Natural killer cell (primary cell): ENCODE measurements at regions not wholly inside any gene's neighbourhood (a gene's known extent, or its start where the extent isn't known, plus 50 kb on each side); places are given as distances from the start of the nearest gene placed in this dataset.

Experiments
- ATAC-seq, 3 donors: fragments of 150-1000 bp in 2 of 3; fragments of 200-7000 bp in 1 of 3; cut with Tn5 transposase; 1 replicate in 1 of 3; 2 replicates in 2 of 3; pipeline ENCODE4 v1.10.0; 2021; ENCODE audit warnings: mild to moderate bottlenecking in 2 of 3, moderate library complexity in 2 of 3
- DNase-seq, 2 donors: peaks; one replicate each; pipeline versions ENCODE4 v3.0.0 to v3.0.0-alpha.2; 2013 to 2021; ENCODE audit warnings: mixed read lengths in 1 of 2
- H3K27ac ChIP-seq: one replicate; pipeline ENCODE4 v1.5.1; 2013; ENCODE audit warnings: mild to moderate bottlenecking, low read length
- H3K27me3 ChIP-seq: one replicate; pipeline ENCODE4 v1.6.1; 2013; ENCODE audit warnings: low read length; ENCODE audit not compliant: control insufficient read depth, insufficient read depth
- H3K36me3 ChIP-seq: one replicate; pipeline ENCODE4 v1.6.1; 2013; ENCODE audit warnings: low read length; ENCODE audit not compliant: control insufficient read depth, insufficient read depth
- H3K4me1 ChIP-seq: one replicate; pipeline ENCODE4 v1.6.1; 2013; ENCODE audit warnings: low read length; ENCODE audit not compliant: control insufficient read depth, insufficient read depth
- H3K4me3 ChIP-seq: one replicate; pipeline ENCODE4 v1.5.1; 2013; ENCODE audit warnings: low read length
- H3K9me3 ChIP-seq: one replicate; pipeline ENCODE4 v1.6.1; 2013; ENCODE audit warnings: low read length; ENCODE audit not compliant: control insufficient read depth, insufficient read depth
- H3K27ac Mint-ChIP-seq, 2 donors: one replicate each; pipeline ENCODE4 v1.8.0; 2022; ENCODE audit warnings: mild to moderate bottlenecking in 2 of 2, mixed read lengths in 2 of 2, moderate library complexity in 1 of 2
- H3K27me3 Mint-ChIP-seq, 2 donors: one replicate each; pipeline ENCODE4 v1.8.0; 2022; ENCODE audit warnings: low read depth in 2 of 2, mixed read lengths in 2 of 2
- H3K36me3 Mint-ChIP-seq: one replicate; pipeline ENCODE4 v1.8.0; 2022; ENCODE audit warnings: mixed read lengths
- H3K4me1 Mint-ChIP-seq, 2 donors: one replicate each; pipeline ENCODE4 v1.8.0; 2022; ENCODE audit warnings: mixed read lengths in 2 of 2
- H3K4me3 Mint-ChIP-seq: one replicate; pipeline ENCODE4 v1.8.0; 2022; ENCODE audit warnings: mild to moderate bottlenecking, moderate library complexity, mixed read lengths
- H3K9me3 Mint-ChIP-seq, 2 donors: one replicate each; pipeline ENCODE4 v1.8.0; 2022; ENCODE audit warnings: mixed read lengths in 2 of 2
- CTCF ChIP-seq: fragments of 200-600 bp; IDR thresholded peaks from one replicate; pipeline ENCODE4 v1.8.0; 2022; ENCODE audit warnings: antibody characterized with exemption
- WGBS: methylation state at CpG from one replicate; pipeline ENCODE4 v1.1.7; 2013; ENCODE audit warnings: missing lambda C conversion rate; ENCODE audit not compliant: insufficient coverage; 5-methylcytosine and 5-hydroxymethylcytosine counted together
- intact Hi-C: fragments of 100-400 bp; cut with micrococcal nuclease; formaldehyde crosslinking; loops from one replicate; pipeline ENCODE4 v1.14.2; 2022

- no peaks in the 10 kb centered on the region for H3K9me3 ChIP-seq
- H3K36me3 Mint-ChIP-seq = no peaks in the 10 kb centered on the region
- ATAC-seq (no peak), DNase-seq (no peak)
- no peak overlapping the region for H3K4me3 Mint-ChIP-seq
- no peaks in the 10 kb centered on the region for H3K27me3 ChIP-seq
- no peak overlapping the region for H3K27ac Mint-ChIP-seq
- no peaks in the 10 kb centered on the region for H3K4me1 ChIP-seq
- H3K36me3 ChIP-seq = no peaks in the 10 kb centered on the region
- no peaks in the 10 kb centered on the region for H3K4me1 Mint-ChIP-seq
- WGBS = 89% methylated on average over 4 of the region's 5 CpGs
- H3K4me3 ChIP-seq = no peak overlapping the region
- no peak overlapping the region for H3K27ac ChIP-seq
- no peak for TF ChIP-seq CTCF
- intact Hi-C loops = no loop called here
- no peaks in the 10 kb centered on the region for H3K27me3 Mint-ChIP-seq
- H3K9me3 Mint-ChIP-seq = no peaks in the 10 kb centered on the region
Measured at GRCh38 chrX:11941571-11941970, 183.5 kb downstream of the MSL3 start.

- Mint-ChIP-seq H3K36me3 (no peaks in the 10 kb centered on the region), H3K27ac (no peak overlapping the region), H3K27me3 (no peaks in the 10 kb centered on the region), H3K4me3 (no peak overlapping the region), H3K4me1 (no peaks in the 10 kb centered on the region), H3K9me3 (no peaks in the 10 kb centered on the region)
- Histone ChIP-seq H3K27ac (no peak overlapping the region), H3K9me3 (no peaks in the 10 kb centered on the region), H3K36me3 (no peaks in the 10 kb centered on the region), H3K4me3 (no peak overlapping the region), H3K4me1 (no peaks in the 10 kb centered on the region), H3K27me3 (no peaks in the 10 kb centered on the region)
- intact Hi-C loops = no loop called here
- no peak for TF ChIP-seq CTCF
- ATAC-seq = no peak
- 24% methylated on average over 5 of the region's 5 CpGs for WGBS
- no peak for DNase-seq
Measured at GRCh38 chrX:11944501-11944900, 186.5 kb downstream of the MSL3 start.

- Histone ChIP-seq H3K9me3 (no peaks in the 10 kb centered on the region), H3K4me3 (no peak overlapping the region), H3K27ac (no peak overlapping the region), H3K36me3 (no peaks in the 10 kb centered on the region), H3K27me3 (no peaks in the 10 kb centered on the region), H3K4me1 (no peaks in the 10 kb centered on the region)
- H3K36me3 Mint-ChIP-seq = no peaks in the 10 kb centered on the region
- no peak for TF ChIP-seq CTCF
- H3K4me3 Mint-ChIP-seq = no peak overlapping the region
- 100% methylated on average over 1 of the region's 1 CpG for WGBS
- no peak for ATAC-seq
- no peaks in the 10 kb centered on the region for H3K27me3 Mint-ChIP-seq
- DNase-seq = no peak
- H3K4me1 Mint-ChIP-seq = no peaks in the 10 kb centered on the region
- no peak overlapping the region for H3K27ac Mint-ChIP-seq
- intact Hi-C loops = no loop called here
- H3K9me3 Mint-ChIP-seq = no peaks in the 10 kb centered on the region
Measured at GRCh38 chrX:11949291-11949690, 189.0 kb upstream of the FRMPD4 start.

- Mint-ChIP-seq H3K36me3 (no peaks in the 10 kb centered on the region), H3K4me1 (no peaks in the 10 kb centered on the region), H3K4me3 (no peak overlapping the region), H3K9me3 (no peaks in the 10 kb centered on the region), H3K27ac (no peak overlapping the region), H3K27me3 (no peaks in the 10 kb centered on the region)
- H3K4me1 ChIP-seq = no peaks in the 10 kb centered on the region
- no peaks in the 10 kb centered on the region for H3K27me3 ChIP-seq
- H3K36me3 ChIP-seq = no peaks in the 10 kb centered on the region
- TF ChIP-seq CTCF = no peak
- WGBS = 80% methylated on average over 3 of the region's 4 CpGs
- no peak overlapping the region for H3K4me3 ChIP-seq
- no peak overlapping the region for H3K27ac ChIP-seq
- intact Hi-C loops = no loop called here
- H3K9me3 ChIP-seq = no peaks in the 10 kb centered on the region
- DNase-seq (no peak), ATAC-seq (no peak)
Measured at GRCh38 chrX:11952176-11952720, 186.0 kb upstream of the FRMPD4 start.
